Prostate gland (tissue), 2 donors: ENCODE measurements at regions not wholly inside any gene's neighbourhood (a gene's known extent, or its start where the extent isn't known, plus 50 kb on each side); places are given as distances from the start of the nearest gene placed in this dataset.
"Not testable (repeated sequence)": the region's sequence is repeated elsewhere in the genome, so short reads cannot be mapped to it uniquely, and the experiment has no call there.

Source experiments
- DNase-seq: peaks from one replicate; pipeline ENCODE4 v3.0.0-alpha.2; 2019; ENCODE audit warnings: low spot score
- H3K27ac ChIP-seq, 2 donors: fragments of 200-600 bp; sonication (generic); 2 replicates each; pipeline ENCODE4 v1.5.1; 2017 to 2019
- H3K27me3 ChIP-seq: fragments of 200-600 bp; sonication (generic); replicated peaks from 2 replicates; pipeline ENCODE4 v1.5.1; 2019; ENCODE audit not compliant: insufficient read depth
- H3K36me3 ChIP-seq, 2 donors: fragments of 200-600 bp; sonication (generic); 1 replicate in 1 of 2; 2 replicates in 1 of 2; pipeline versions ENCODE4 v1.5.1 to v1.8.1; 2017 to 2019
- H3K4me1 ChIP-seq: fragments of 200-600 bp; sonication (generic); replicated peaks from 2 replicates; pipeline ENCODE4 v1.5.1; 2019
- H3K4me3 ChIP-seq, 2 donors: fragments of 200-600 bp; sonication (generic); 2 replicates each; pipeline ENCODE4 v1.5.1; 2017 to 2019
- H3K9me3 ChIP-seq: fragments of 200-600 bp; sonication (generic); 2 replicates; pipeline ENCODE4 v1.5.1; 2017
- POLR2A ChIP-seq: fragments of 450-650 bp; IDR thresholded peaks from one replicate; pipeline ENCODE4 v1.6.1; 2016; ENCODE audit warnings: antibody characterized with exemption, mild to moderate bottlenecking
- POLR2AphosphoS5 ChIP-seq: sonication (generic); formaldehyde crosslinking; IDR thresholded peaks from one replicate; pipeline ENCODE4 v1.6.1; 2017; ENCODE audit warnings: antibody characterized with exemption
- WGBS: methylation state at CpG from one replicate; pipeline ENCODE4 v1.1.5; 2018; 5-methylcytosine and 5-hydroxymethylcytosine counted together
- intact Hi-C: fragments of 100-400 bp; cut with DNase I; formaldehyde crosslinking; loops from one replicate; pipeline ENCODE4 v1.14.2; 2022
- TF ChIP-seq, protein P1 (sequence below), 4 experiments: fragments of 200-600 bp in 2 of 4; fragments of 450-650 bp in 2 of 4; sonication (generic) in 2 of 4; IDR thresholded peaks; 1 replicate in 3 of 4; 2 replicates in 1 of 4; pipeline ENCODE4 v1.5.1; 2016 to 2019; ENCODE audit warnings: antibody characterized with exemption in 4 of 4, mild to moderate bottlenecking in 2 of 4, moderate library complexity in 2 of 4

DNA sequence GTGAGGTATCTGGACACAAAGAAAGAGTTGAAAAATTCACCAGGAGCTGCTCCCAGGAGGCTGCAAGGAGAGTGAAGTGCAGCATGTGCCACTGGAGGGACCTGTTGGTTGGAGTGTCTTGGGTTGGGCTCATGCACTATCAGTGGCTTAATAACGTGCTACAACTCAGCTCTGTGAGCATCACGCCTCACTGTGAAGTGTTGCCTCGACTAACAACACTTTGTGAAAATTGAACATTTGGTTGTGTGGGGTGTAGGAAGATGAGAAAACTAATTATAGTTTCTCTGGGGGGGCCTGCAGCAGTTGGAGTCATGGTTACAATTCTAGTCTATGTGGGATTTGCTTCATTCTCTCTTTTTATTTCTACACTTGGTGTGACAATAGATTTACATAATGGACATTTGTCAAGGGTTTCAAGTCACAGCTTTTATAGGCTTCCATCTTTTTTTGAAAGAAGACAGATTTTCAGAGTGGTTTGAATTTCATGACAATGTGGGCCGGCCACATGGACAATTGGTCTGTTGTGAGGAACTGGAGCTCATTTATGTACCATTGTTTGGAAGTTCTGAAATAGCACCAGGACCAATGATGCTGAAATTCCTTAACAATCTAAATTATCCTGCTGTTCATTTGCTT, 121.3 kb downstream of the RAMP3 start:
- Histone ChIP-seq H3K27ac (no peak overlapping the region), H3K4me1 (no peaks in the 10 kb centered on the region), H3K4me3 (no peak overlapping the region), H3K9me3 (no peaks in the 10 kb centered on the region), H3K27me3 (no peaks in the 10 kb centered on the region), H3K36me3 (no peaks in the 10 kb centered on the region)
- WGBS = 66% methylated on average over 4 of the region's 4 CpGs
- TF ChIP-seq POLR2AphosphoS5 (no peak), POLR2A (no peak)
- TF ChIP-seq, protein P1, sequence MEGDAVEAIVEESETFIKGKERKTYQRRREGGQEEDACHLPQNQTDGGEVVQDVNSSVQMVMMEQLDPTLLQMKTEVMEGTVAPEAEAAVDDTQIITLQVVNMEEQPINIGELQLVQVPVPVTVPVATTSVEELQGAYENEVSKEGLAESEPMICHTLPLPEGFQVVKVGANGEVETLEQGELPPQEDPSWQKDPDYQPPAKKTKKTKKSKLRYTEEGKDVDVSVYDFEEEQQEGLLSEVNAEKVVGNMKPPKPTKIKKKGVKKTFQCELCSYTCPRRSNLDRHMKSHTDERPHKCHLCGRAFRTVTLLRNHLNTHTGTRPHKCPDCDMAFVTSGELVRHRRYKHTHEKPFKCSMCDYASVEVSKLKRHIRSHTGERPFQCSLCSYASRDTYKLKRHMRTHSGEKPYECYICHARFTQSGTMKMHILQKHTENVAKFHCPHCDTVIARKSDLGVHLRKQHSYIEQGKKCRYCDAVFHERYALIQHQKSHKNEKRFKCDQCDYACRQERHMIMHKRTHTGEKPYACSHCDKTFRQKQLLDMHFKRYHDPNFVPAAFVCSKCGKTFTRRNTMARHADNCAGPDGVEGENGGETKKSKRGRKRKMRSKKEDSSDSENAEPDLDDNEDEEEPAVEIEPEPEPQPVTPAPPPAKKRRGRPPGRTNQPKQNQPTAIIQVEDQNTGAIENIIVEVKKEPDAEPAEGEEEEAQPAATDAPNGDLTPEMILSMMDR (IDR thresholded peaks at IDR 0.05) = no peak
- DNase-seq = no peak
- intact Hi-C loops = no loop called here

DNA sequence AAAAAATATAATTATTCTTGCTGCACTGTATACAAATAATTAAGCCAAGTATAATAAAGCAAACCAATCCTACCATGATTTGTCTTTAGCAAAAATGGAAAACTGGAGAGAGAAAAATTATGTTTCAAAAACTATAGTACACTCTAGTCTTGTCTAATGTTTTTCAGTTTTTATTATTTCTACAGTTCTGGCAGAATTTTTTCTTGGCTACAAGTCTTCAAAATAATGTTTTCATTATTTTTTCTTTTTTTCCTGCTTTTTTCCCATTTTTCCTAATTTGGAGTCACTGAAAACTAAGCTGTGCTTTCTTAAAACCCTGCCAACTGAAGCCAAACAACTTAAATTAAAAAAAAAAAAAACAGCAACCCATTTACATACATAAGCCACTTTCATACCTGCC, 132.0 kb downstream of the RAMP3 start:
- H3K9me3 ChIP-seq, H3K36me3 ChIP-seq, H3K27me3 ChIP-seq, H3K4me1 ChIP-seq, H3K27ac ChIP-seq, DNase-seq, intact Hi-C loops, H3K4me3 ChIP-seq: not testable (repeated sequence)

GRCh38 chr7:45290880-45291279, 133.3 kb downstream of the RAMP3 start:
- 58% methylated on average over 3 of the region's 3 CpGs for WGBS
- H3K9me3 ChIP-seq = no peaks in the 10 kb centered on the region
- intact Hi-C loops = no loop called here
- no peaks in the 10 kb centered on the region for H3K4me1 ChIP-seq
- no peaks in the 10 kb centered on the region for H3K27me3 ChIP-seq
- no peak for DNase-seq
- TF ChIP-seq, protein P1 (IDR thresholded peaks at IDR 0.05) = no peak
- TF ChIP-seq POLR2A (no peak), POLR2AphosphoS5 (no peak)
- H3K4me3 ChIP-seq = no peak overlapping the region
- no peaks in the 10 kb centered on the region for H3K36me3 ChIP-seq
- H3K27ac ChIP-seq = no peak overlapping the region

DNA sequence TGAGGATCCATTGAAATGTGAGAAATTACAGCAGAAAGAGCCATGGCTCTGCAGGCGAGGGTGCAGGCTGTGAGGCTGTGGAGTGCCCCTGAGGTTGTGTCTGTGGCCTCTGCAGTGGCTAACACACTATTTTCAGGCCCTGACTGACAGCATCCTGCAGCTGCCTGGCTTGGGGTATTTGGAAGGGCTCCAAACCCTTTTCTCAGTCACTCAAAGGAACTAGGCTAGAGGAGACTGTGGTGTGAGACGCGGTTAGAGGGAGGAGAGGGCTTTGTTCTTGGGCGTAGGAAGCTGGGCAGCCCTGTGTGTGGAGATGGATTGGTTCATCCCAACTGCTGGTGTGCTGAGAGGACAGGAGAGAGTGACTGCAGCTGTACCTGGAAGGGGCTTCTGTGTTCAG, 134.9 kb downstream of the RAMP3 start:
- Histone ChIP-seq H3K4me3 (no peak overlapping the region), H3K27me3 (no peaks in the 10 kb centered on the region), H3K9me3 (no peaks in the 10 kb centered on the region), H3K27ac (no peak overlapping the region), H3K4me1 (no peaks in the 10 kb centered on the region), H3K36me3 (no peaks in the 10 kb centered on the region)
- DNase-seq = no peak
- 62% methylated on average over 4 of the region's 4 CpGs for WGBS
- intact Hi-C loops = no loop called here
- TF ChIP-seq POLR2AphosphoS5 (no peak), POLR2A (no peak)
- TF ChIP-seq, protein P1 (IDR thresholded peaks at IDR 0.05) = no peak

- no peak for DNase-seq
- H3K27ac ChIP-seq = no peak overlapping the region
- H3K36me3 ChIP-seq = no peaks in the 10 kb centered on the region
- H3K27me3 ChIP-seq = no peaks in the 10 kb centered on the region
- TF ChIP-seq, protein P1 (IDR thresholded peaks at IDR 0.05) = no peak
- no peak for TF ChIP-seq POLR2AphosphoS5
- TF ChIP-seq POLR2A = no peak
- H3K4me3 ChIP-seq = no peak overlapping the region
- H3K4me1 ChIP-seq = no peaks in the 10 kb centered on the region
- H3K9me3 ChIP-seq = no peaks in the 10 kb centered on the region
- WGBS = 87% methylated on average over 5 of the region's 5 CpGs
- intact Hi-C loops = no loop called here
Observed at GRCh38 chr7:45293295-45293942, 135.8 kb downstream of the RAMP3 start.
